Pancreas (tissue), 10 donors: ENCODE measurements at regions not wholly inside any gene's neighbourhood (a gene's known extent, or its start where the extent isn't known, plus 50 kb on each side); places are given as distances from the start of the nearest gene placed in this dataset.

Experiments used
- ATAC-seq, 4 donors: fragments of 200-7000 bp; cut with Tn5 transposase; one replicate each; pipeline versions ENCODE4 v1.8.0 to v1.9.1; 2020; ENCODE audit warnings: mild to moderate bottlenecking in 4 of 4, moderate library complexity in 4 of 4
- DNase-seq, 6 donors: peaks; one replicate each; pipeline ENCODE4 v3.0.0-alpha.2; 2020
- FAIRE-seq: peaks from 2 replicates; lab custom pipeline; 2012; peaks lifted over from hg19 to GRCh38; lab: Jason Lieb, UNC
- H3K27ac ChIP-seq, 4 donors: fragments of 200-600 bp; sonication (generic); 1 replicate in 3 of 4; 2 replicates in 1 of 4; pipeline versions ENCODE4 v1.5.0 to v1.8.0; 2020
- H3K27me3 ChIP-seq, 4 donors: fragments of 200-600 bp; one replicate each; pipeline ENCODE4 v1.8.0; 2021
- H3K36me3 ChIP-seq, 3 donors: fragments of 200-600 bp; sonication (generic) in 1 of 3; one replicate each; pipeline versions ENCODE4 v1.5.0 to v1.8.0; 2020 to 2021
- H3K4me1 ChIP-seq, 3 donors: fragments of 200-600 bp; one replicate each; pipeline ENCODE4 v1.8.0; 2021
- H3K4me3 ChIP-seq, 4 donors: fragments of 200-600 bp; sonication (generic) in 2 of 4; one replicate each; pipeline versions ENCODE4 v1.5.0 to v1.8.0; 2020 to 2021
- H3K9me3 ChIP-seq, 4 donors: fragments of 200-600 bp; one replicate each; pipeline ENCODE4 v1.8.0; 2021
- CTCF ChIP-seq, 4 donors: fragments of 200-600 bp; sonication (generic) in 3 of 4; IDR thresholded peaks; one replicate each; pipeline versions ENCODE4 v1.5.0 to v1.8.0; 2021; ENCODE audit warnings: antibody characterized with exemption in 4 of 4
- WGBS, 2 donors: extraction: QIAGEN DNeasy Blood & Tissue Kit; methylation state at CpG; one replicate each; pipeline ENCODE4 v1.1.7; 2013; 5-methylcytosine and 5-hydroxymethylcytosine counted together
- intact Hi-C, 3 donors: fragments of 100-400 bp; cut with DNase I; formaldehyde crosslinking; loops; one replicate each; pipeline versions ENCODE4 v1.11.1 to v1.14.2; 2022
- donor health status: healthy with polysubstance abuse.
- donor health status: DM: no; HTN: no; CAD: no; lungs with moderate emphysema.
- donor health status: DM: no; HTN: no; CAD: no.
- donor health status: control.
- donor health status: control.
- donor health status: Bipolar disorder and iron deficiency.
- donor health status: DM: yes; HTN: yes; CAD: no.
- donor health status: DM: no; HTN: no; CAD: no.
- donor health status: DM: no; HTN: no; CAD: no.
- donor health status: DM: yes; HTN: yes; CAD: no.

GRCh38 chr2:147614471-147614870, 230.4 kb upstream of the ACVR2A start:
- Histone ChIP-seq H3K4me3 (no peak overlapping the region), H3K9me3 (no peaks in the 10 kb centered on the region), H3K36me3 (no peaks in the 10 kb centered on the region), H3K27me3 (no peaks in the 10 kb centered on the region), H3K4me1 (no peaks in the 10 kb centered on the region), H3K27ac (no peak overlapping the region)
- no peak for DNase-seq
- 65 to 67% methylated on average over 3 of the region's 3 CpGs for WGBS, 2 donors
- FAIRE-seq, result no peak
- intact Hi-C loops, result no loop called here
- TF ChIP-seq CTCF (IDR thresholded peaks at IDR 0.05), result no peak
- no peak for ATAC-seq

- Histone ChIP-seq H3K4me3 (no peak overlapping the region), H3K27ac (no peak overlapping the region), H3K27me3 (no peaks in the 10 kb centered on the region), H3K36me3 (no peaks in the 10 kb centered on the region), H3K9me3 (no peaks in the 10 kb centered on the region), H3K4me1 (no peaks in the 10 kb centered on the region)
- ATAC-seq (no peak), FAIRE-seq (no peak), DNase-seq (no peak)
- no peak for TF ChIP-seq CTCF (IDR thresholded peaks at IDR 0.05)
- intact Hi-C loops, result no loop called here
- WGBS, 2 donors, result 80 to 82% methylated on average over 2 of the region's 2 CpGs
Measured at GRCh38 chr2:147610496-147611040, 234.3 kb upstream of the ACVR2A start.

GRCh38 chr2:147609301-147609700, 235.5 kb upstream of the ACVR2A start:
- Histone ChIP-seq H3K27ac (no peak overlapping the region), H3K4me1 (no peaks in the 10 kb centered on the region), H3K9me3 (no peaks in the 10 kb centered on the region), H3K4me3 (no peak overlapping the region), H3K27me3 (no peaks in the 10 kb centered on the region), H3K36me3 (no peaks in the 10 kb centered on the region)
- WGBS, 2 donors, result 81 to 92% methylated on average over 3 of the region's 3 CpGs
- no peak for FAIRE-seq
- TF ChIP-seq CTCF (IDR thresholded peaks at IDR 0.05), result no peak
- intact Hi-C loops, result no loop called here
- no peak for ATAC-seq
- no peak for DNase-seq

DNA sequence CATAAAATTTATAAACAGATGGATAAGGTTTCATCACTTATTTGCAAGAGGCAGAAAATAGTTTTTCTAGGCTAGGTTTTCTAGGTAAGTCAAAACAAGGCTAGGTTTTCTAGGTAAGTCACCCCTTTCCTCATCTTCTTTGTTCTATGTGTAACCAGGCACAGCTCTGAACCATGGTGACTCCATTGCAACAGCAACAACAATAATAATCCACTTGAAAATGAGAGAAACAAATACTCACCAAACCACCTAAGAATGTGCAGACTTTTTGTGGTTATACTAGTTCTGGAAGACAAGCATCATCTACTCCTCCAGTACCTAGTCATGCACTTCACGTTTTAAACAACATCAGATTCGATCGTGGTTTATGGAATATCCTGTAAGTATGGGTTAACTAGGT, 237.4 kb upstream of the ACVR2A start:
- no peaks in the 10 kb centered on the region for H3K4me1 ChIP-seq
- no peaks in the 10 kb centered on the region for H3K9me3 ChIP-seq
- no peak for ATAC-seq
- FAIRE-seq, result no peak
- DNase-seq, result no peak
- intact Hi-C loops, result no loop called here
- no peak overlapping the region for H3K4me3 ChIP-seq
- H3K27ac ChIP-seq, result no peak overlapping the region
- H3K27me3 ChIP-seq, result no peaks in the 10 kb centered on the region
- 88 to 92% methylated on average over 3 of the region's 3 CpGs for WGBS, 2 donors
- H3K36me3 ChIP-seq, result no peaks in the 10 kb centered on the region
- TF ChIP-seq CTCF (IDR thresholded peaks at IDR 0.05), result no peak

- no peak overlapping the region for H3K27ac ChIP-seq
- H3K4me3 ChIP-seq, result no peak overlapping the region
- no peaks in the 10 kb centered on the region for H3K9me3 ChIP-seq
- H3K4me1 ChIP-seq, result no peaks in the 10 kb centered on the region
- H3K27me3 ChIP-seq, result no peaks in the 10 kb centered on the region
- intact Hi-C loops, result no loop called here
- FAIRE-seq (no peak), ATAC-seq (no peak), DNase-seq (no peak)
- no peak for TF ChIP-seq CTCF (IDR thresholded peaks at IDR 0.05)
- whole genome bisulfite sequencing, 2 donors, result 72 to 75% methylated on average over 3 of the region's 3 CpGs
- H3K36me3 ChIP-seq, result no peaks in the 10 kb centered on the region
Measured at GRCh38 chr2:147603876-147604275, 241.0 kb upstream of the ACVR2A start.
